ENCODE measurements at regions not wholly inside any gene's neighbourhood (a gene's known extent, or its start where the extent isn't known, plus 50 kb on each side); places are given as distances from the start of the nearest gene placed in this dataset.

DNA sequence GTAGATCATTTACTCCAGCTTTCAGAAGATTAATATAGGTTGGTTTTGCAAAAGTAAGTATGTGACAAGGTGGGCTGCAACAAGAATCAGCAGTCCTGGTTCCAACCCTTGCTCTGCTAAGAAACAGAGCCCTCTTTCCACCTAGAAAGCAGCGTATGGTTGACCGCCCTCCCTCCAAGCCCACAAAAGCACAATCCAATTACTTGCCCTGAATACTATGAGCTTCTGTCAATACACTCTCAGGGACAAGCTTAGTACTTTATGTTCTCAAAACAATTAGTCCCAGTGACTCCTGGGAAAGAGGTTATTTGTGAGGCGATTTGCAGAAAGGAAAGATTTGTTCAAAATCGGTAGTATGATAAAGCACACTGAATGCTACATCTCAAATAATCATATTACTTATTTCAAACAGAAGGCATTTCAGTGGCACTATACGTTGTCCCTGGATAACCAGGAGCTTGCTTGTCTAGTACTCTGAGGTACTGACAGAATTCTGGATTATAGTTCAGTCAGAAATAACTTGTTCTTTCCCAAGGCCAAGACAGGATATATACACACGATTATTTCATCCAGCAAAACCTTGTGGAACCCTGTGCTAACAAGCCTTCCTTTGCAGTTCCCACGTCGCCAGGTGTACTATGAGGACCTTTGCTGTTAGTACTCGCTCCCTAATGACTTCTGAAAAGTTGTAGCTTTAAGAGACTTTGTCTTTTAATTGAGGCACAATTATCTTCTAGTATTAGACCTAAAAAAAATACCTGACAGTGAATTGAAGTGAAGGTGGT is 96.9 kb upstream of the ADTRP start:
- TF ChIP-seq, protein P1, sequence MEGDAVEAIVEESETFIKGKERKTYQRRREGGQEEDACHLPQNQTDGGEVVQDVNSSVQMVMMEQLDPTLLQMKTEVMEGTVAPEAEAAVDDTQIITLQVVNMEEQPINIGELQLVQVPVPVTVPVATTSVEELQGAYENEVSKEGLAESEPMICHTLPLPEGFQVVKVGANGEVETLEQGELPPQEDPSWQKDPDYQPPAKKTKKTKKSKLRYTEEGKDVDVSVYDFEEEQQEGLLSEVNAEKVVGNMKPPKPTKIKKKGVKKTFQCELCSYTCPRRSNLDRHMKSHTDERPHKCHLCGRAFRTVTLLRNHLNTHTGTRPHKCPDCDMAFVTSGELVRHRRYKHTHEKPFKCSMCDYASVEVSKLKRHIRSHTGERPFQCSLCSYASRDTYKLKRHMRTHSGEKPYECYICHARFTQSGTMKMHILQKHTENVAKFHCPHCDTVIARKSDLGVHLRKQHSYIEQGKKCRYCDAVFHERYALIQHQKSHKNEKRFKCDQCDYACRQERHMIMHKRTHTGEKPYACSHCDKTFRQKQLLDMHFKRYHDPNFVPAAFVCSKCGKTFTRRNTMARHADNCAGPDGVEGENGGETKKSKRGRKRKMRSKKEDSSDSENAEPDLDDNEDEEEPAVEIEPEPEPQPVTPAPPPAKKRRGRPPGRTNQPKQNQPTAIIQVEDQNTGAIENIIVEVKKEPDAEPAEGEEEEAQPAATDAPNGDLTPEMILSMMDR (IDR thresholded peaks at IDR 0.05), result no peak
- TF ChIP-seq POLR2A (IDR thresholded peaks at IDR 0.05) (no peak), EP300 (IDR thresholded peaks at IDR 0.05) (no peak)
